ENCODE measurements at regions not wholly inside any gene's neighbourhood (a gene's known extent, or its start where the extent isn't known, plus 50 kb on each side); places are given as distances from the start of the nearest gene placed in this dataset.

DNA sequence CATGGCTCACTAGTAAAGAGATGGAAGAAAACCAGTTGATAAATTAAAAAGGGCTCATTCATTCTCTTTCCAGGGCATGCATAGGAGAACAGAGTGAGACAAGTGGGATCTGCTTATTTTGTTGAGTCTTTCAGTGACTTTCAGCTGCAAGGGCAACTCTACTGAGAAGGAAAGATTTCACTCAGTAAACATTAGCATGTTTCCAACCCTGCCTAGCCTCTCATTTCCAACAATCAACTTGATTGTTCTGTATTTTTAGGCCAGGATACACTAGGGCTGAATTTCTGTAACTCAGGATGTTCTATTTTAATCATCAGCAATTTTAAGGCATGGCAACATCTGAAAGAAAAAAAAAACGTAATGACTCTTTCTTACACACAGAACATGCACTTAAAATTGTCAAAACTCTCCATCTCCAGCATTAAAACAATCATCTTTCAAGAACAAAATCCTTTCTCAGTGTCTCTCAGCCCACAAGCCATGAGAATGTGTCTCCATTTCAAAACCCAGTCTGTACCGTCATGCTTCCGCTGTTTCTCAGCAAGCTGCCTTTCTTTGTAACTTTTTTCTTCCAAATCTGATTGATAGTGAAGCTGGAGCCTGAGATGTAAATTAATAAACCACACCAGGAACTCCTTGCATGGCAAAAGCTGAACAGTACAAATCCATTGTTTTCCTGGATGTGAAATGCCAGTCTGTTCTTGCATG, 147.2 kb upstream of the KLF14 start:
- DNase-seq, result no peak

DNA sequence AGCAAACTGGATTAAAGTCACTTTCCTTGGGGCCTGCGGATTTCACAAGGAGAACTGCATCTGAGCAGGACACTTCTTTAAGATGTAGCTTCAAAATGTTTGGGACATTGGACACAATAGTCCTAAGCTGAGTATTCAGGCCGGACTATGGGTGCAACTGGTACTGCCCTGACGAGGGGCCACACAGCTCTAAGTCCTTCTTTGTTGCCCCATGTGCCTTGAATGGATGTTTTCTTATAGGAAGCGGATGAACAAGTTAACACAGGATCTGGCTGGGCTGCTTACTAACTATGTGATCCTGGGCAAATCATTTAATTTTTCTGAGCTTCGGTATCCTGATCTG, 147.8 kb upstream of the KLF14 start:
- no peak for DNase-seq

- DNase-seq, result no peak
Observed at GRCh38 chr7:130882396-130882795, 148.4 kb upstream of the KLF14 start.

DNA sequence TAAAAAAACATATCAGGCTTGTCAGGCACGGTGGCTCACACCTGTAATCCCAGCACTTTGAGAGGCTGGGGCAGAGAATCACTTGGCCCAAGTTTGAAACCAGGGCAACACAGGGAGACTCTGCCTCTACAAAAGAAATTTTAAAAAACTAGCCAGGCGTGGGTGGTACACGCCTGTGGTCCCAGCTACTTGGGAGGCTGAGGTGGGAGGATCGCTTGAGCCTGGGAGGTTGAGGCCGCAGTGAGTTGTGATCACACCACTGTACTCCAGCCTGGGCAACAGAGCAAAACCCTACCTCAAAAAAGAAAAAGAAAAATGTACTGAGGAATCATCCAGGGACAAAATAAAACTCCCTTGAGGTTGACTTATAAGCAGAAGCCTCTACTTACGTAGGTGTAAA, 149.9 kb upstream of the KLF14 start:
- no peak for DNase-seq

- DNase-seq, result no peak
Observed at GRCh38 chr7:130884437-130885417, 150.7 kb upstream of the KLF14 start.

DNA sequence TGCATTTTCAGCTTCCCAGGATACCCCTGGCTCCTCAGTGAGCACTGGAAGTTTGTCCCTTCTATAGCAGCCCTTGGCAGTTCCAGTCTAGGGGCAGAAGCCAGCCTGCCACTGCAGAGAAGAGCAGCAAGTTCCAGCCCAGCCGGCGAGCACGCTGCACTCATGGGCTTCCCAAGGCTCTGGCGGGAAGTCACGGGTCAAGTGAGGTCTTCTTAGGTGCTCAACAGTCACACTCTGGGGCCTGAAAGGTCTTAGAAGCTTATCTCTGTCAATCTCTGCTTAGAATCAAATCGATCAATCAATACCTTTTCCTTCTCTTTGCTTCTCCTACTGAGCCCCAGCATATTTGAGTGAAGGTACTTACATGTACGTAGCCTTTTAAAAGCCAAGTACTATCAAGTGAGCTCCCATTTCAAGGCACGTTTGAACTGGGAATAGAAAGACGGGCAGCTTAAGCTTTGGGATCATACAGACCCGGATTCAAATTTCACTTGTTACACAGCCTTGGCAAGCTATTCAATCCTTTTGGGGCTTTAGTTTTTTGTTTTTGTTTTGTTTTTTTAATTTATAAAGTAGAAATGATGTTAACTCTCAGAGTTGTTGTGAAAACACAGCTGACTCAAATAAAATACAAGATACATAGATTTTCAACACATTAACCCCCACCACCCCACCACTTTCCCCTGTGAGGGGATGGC, 152.6 kb upstream of the KLF14 start:
- no peak for DNase-seq

- DNase-seq, result no peak
Observed at GRCh38 chr7:130887182-130887956, 153.4 kb upstream of the KLF14 start.

DNA sequence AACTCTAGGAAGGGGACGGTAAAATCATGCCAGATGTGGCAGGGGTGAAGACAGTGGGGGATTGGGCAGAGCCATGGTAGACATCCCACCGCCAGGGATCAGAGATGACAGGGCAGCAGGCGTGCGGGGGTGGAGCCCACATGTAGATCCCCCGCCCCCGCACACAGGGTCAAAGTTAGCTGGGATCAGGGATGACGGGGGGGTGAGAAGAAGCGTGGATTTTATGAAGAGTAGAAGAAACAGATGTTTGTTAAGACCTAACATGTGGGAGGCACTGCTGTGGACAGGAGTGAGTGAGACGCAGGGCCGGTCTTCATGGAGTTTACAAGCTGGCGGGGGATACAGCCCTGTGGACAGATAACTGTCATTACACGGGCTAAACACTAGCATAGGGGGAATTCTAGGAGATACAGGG, 154.0 kb upstream of the KLF14 start:
- DNase-seq, result no peak

- no peak for DNase-seq
Observed at GRCh38 chr7:130888468-130888867, 154.5 kb upstream of the KLF14 start.

GRCh38 chr7:130890176-130891020, 156.4 kb upstream of the KLF14 start:
- no peak for DNase-seq

- DNase-seq, result no peak
Observed at GRCh38 chr7:130891254-130892094, 157.5 kb upstream of the KLF14 start.

DNA sequence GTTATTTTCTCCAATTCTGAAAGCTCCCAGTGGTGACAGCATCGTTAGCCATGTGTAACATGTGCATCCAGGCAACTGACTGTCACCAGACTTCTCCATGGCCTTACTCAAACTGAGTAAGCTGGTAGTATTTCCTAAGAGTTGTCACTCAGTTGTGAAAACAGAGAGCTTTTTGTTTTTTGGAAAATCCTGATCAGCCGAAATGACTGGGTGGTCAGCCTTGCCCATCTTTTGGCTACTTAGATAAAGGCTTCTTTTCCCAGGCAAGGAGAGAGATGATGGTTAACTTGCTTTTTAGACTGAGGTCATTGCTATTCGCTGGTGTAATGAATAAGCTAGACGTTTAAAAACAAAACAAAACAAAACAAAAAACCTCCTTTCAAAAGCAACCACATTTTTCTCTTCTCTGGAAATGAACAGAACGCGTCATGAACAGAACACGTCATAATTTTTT, 159.5 kb upstream of the KLF14 start:
- DNase-seq, result no peak

DNA sequence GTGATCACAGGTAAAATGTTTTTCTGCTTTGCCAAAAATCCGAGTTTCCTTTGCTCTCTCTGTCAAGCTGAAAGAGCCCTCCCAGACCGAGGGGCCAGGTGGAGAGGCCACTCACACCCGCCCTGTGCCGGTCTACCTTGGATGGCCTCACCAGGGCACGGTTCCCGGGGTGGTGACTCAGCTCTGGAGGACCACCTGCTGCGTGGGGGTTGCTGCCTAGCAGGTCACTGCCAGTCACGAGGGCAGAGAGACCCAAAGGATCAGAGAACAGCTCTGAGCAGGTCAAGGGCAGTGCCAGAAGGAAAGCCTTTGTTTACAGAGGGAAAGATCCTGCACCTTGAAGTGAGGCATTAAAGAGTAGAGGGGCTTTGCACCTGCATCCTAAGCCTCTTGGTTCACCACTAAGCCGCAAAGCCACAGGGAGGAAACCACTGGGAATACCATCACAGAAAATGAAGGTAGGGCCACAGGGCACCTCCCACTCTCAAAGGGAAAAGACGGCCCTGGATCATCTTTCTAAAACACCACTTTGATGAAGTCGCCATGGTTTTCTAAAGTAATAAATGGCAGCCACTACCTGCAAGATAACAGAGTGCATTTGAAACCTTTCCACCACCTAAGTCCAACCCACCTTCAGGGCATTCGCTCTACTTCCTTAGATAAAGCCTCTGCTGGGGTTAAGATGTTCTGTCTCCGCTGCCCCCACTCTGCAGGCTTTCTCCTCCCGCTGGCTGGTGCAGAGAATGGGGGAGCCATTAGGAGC, 160.3 kb upstream of the KLF14 start:
- DNase-seq, result no peak

GRCh38 chr7:130894909-130895750, 161.1 kb upstream of the KLF14 start:
- DNase-seq, result no peak

DNA sequence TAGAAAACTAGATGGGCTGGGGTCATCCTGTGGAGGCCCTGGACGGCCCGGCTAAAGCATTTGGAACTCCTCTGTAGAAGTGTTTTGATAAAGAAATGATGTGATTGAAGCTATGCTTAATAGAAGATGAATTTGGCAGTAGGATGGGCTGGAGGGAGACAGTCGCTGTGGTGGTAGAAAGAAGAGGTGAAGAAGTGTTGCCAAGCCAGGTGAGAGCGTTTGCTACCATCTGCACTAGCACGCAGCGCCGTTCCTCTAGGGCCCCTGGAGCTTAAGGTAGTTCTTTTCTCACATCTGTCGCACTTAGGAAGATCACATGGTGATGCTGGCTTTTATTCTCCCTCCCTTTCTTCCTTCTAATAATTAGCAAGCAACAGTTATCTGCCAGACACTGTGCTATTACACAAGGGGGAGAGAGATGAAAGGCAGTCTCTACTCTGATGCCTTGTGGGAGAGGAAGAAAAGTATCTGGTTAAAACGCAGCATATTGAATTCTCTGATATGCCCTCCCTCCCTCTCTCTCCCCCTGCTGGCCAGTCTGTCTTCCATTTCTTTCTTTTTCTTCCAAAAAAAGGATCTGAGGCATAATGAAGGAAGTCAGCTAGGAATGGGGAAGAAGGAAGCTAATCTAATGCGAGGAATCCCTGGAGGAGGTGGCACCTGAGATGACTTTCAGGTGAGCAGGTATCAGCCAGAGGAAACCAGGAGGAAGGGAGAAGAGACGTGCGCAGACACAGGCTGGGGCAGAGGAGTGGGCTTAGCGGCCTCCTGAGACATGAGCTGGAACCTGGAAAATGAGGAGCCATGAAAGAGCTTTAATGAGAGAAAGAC, 162.3 kb upstream of the KLF14 start:
- no peak for DNase-seq

DNA sequence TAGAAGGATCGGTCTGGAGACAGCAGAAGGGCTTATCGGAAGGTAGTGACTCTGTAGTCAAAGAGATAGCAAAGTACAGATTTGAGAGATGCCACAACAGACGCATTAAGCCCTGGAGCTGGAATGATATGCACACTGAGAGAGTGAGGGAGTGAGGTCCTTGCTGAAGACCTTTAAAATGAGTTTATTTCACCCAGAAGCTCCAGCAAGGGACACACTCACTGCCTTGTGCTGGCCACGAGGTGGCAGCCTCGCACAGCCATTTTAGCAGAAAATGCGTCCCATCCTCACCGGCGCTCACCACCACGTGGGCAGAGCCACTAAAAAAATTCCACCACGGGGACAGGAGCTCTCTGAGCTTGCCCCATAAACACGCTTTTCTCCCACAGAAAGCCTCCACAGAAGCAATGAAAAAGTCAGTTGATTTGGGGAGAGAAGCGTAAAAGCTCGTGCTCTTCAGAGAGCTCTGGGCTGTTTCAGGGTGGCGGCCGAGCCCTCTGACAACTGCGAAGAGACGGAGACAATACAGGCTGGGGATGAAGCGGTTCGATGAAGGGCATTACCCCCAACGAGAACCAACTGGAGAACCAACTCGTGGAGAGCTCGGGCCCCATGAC, 163.0 kb upstream of the KLF14 start:
- DNase-seq, result no peak

All from NCI-H1436 (cell line).